HG03097 (cell line): ENCODE measurements at regions not wholly inside any gene's neighbourhood (a gene's known extent, or its start where the extent isn't known, plus 50 kb on each side); places are given as distances from the start of the nearest gene placed in this dataset.

ENCODE experiments used
- ATAC-seq: cut with Tn5 transposase; IDR thresholded peaks from one replicate; pipeline ENCODE4 v1.9.1; 2021; ENCODE audit not compliant: unreplicated experiment, low FRiP score

GRCh38 chr18:39772155-39772919 is 2182.7 kb upstream of the PIK3C3 start:
- ATAC-seq = no peak

GRCh38 chr18:39770399-39770798 is 2184.6 kb upstream of the PIK3C3 start:
- ATAC-seq = no peak

- ATAC-seq = no peak
Observed at GRCh38 chr18:39764873-39765272, 2190.2 kb upstream of the PIK3C3 start.

- no peak for ATAC-seq
Observed at GRCh38 chr18:39761273-39761672, 2193.8 kb upstream of the PIK3C3 start.

- ATAC-seq = no peak
Observed at GRCh38 chr18:39759926-39760325, 2194.3 kb upstream of the CELF4 start.

- ATAC-seq = no peak
Observed at GRCh38 chr18:39753178-39753577, 2187.6 kb upstream of the CELF4 start.

GRCh38 chr18:39752351-39752750 is 2186.8 kb upstream of the CELF4 start:
- no peak for ATAC-seq

- no peak for ATAC-seq
Observed at GRCh38 chr18:39751921-39752320, 2186.3 kb upstream of the CELF4 start.

- no peak for ATAC-seq
Observed at GRCh38 chr18:39751161-39751560, 2185.6 kb upstream of the CELF4 start.

GRCh38 chr18:39749154-39749553 is 2183.6 kb upstream of the CELF4 start:
- no peak for ATAC-seq

GRCh38 chr18:39748727-39749126 is 2183.1 kb upstream of the CELF4 start:
- ATAC-seq = no peak

- ATAC-seq = no peak
Observed at GRCh38 chr18:39746201-39746600, 2180.6 kb upstream of the CELF4 start.

GRCh38 chr18:39743463-39743862 is 2177.9 kb upstream of the CELF4 start:
- ATAC-seq = no peak

GRCh38 chr18:39741755-39742466 is 2176.3 kb upstream of the CELF4 start:
- no peak for ATAC-seq

GRCh38 chr18:39737869-39738268 is 2172.3 kb upstream of the CELF4 start:
- no peak for ATAC-seq

GRCh38 chr18:39732918-39733317 is 2167.3 kb upstream of the CELF4 start:
- no peak for ATAC-seq

GRCh38 chr18:39730606-39731005 is 2165.0 kb upstream of the CELF4 start:
- ATAC-seq = no peak

- no peak for ATAC-seq
Observed at GRCh38 chr18:39724652-39725051, 2159.1 kb upstream of the CELF4 start.

GRCh38 chr18:39721712-39722111 is 2156.1 kb upstream of the CELF4 start:
- ATAC-seq = no peak

GRCh38 chr18:39713961-39714360 is 2148.4 kb upstream of the CELF4 start:
- ATAC-seq = no peak

- ATAC-seq = no peak
Observed at GRCh38 chr18:39711701-39712100, 2146.1 kb upstream of the CELF4 start.

GRCh38 chr18:39705362-39705761 is 2139.8 kb upstream of the CELF4 start:
- ATAC-seq = no peak
